Stimulated activated CD8-positive, alpha-beta memory T cell treated with anti-CD3 and anti-CD28 coated beads, Interleukin-7, amount 100 ng/mL, for 48 hours (primary cell): ENCODE measurements at regions not wholly inside any gene's neighbourhood (a gene's known extent, or its start where the extent isn't known, plus 50 kb on each side); places are given as distances from the start of the nearest gene placed in this dataset.
"Not testable (repeated sequence)": the region's sequence is repeated elsewhere in the genome, so short reads cannot be mapped to it uniquely, and the experiment has no call there.

ENCODE experiments used
- DNase-seq, 2 donors: peaks; one replicate each; pipeline ENCODE4 v3.0.0-alpha.2; 2020; ENCODE audit warnings: low read depth in 1 of 2; ENCODE audit errors: extremely low read depth in 1 of 2

DNA sequence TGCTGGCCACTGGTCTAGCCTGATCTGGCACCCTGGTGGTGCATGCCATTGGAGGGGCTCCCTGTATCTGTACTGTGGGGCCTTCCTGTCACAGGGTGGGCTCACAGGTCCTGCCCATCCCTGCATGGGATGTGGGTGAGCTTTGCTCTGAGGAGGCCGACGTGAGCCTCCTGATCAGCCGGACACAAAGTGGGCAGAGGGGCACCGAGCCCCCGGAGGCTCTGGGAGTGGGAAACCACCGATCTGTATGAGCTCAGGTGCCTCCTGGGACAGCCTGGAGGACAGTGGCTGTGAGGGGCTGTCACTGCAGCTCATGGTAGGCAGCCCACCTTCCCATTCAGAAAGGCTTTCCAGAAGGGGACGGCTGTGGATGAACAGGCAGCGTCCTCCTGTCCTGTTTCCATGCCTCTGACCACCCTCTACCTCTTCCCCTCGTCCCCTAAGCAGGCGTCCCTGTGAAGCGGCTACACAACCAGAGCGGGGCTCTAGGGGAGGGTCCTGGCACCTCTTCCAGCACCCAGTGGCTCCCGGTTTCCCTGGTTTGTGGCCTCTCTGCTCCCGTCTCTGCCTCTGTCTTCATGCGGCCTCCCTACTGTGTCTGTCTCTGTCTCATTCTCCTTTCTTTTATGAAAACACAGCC is 112.5 kb upstream of the OTOS start:
- DNase-seq = no peak

DNA sequence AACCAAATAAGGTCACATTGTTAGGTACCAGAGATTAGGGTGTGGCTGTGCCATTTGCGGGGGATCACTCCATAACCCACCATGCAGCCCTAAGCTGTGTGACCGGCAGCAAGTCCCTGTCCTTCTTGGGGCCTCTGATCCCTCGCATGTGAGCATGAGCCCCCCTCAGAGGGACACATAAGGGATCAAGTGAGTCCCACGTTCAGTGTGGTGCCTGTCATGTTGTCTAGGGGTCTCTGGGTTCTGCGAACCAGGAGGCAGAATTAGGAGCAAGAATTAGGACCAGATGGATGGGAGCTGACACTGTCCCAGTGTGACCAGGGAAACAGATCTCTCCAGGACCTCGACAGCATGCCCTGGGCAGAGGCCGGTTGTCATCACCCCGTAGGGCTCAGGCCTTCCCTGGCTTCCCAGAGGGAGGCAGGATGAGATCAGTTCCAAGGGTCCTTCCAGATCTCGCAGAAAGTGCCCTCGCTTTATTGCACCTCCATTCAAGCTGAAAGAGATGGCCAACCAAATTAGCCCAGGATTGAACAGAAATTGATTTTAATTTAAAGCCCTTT is 113.2 kb upstream of the OTOS start:
- no peak for DNase-seq

DNA sequence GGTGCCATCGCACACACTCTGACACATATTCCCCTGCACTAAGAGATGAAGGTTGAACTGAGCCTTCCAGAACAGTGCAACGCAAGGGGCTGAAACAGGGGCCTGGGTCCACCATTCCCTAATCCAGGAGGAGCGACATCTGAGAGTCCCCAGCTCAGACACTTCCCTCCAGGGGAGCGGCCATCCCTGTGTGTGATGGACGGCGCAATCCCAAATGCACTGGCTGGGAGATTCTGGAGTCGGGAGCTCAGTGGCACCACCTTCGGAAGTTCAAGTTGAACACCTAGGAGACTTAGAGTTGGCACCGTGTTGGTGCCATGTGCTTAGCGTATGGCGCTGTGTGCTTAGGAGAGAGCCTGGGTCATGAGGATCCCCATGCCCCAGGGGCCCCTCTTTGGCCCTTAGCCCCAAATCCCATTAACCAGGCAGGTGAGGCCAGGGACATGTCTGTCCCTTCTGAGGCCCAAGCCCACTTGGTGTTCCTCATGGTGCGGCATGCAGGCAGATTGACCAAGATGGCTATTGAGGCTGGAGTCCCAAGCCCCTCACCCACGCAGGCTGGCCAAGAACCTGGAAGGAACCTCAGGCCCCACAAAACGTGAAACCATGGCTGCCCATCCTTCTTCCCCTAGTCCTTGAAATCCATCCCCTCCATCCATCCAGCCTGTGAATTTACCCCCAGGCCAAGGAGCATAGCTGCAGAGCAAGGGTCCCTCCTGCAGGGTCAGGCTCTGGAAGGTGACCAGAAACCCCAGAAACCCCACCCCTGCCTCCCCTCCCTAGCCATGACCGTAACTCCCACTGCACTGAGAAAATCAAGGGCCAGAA is 114.1 kb upstream of the OTOS start:
- DNase-seq = no peak

DNA sequence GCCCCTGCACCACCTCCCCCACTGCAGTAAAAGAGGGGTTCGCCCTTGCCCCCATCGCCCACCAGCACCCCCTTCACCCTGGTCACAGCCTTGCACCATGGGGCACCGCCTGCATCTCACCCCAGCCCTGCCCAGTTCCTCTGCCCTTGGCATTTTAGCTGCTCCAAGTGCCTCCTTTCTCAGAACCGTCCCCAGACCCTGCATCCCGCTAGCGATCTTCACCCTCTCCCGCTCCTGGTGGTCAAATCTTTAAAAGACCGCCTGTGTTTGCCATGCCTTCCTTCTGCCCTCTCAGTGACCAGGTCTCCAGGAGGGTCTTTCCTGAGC is 114.7 kb upstream of the OTOS start:
- DNase-seq = no peak

DNA sequence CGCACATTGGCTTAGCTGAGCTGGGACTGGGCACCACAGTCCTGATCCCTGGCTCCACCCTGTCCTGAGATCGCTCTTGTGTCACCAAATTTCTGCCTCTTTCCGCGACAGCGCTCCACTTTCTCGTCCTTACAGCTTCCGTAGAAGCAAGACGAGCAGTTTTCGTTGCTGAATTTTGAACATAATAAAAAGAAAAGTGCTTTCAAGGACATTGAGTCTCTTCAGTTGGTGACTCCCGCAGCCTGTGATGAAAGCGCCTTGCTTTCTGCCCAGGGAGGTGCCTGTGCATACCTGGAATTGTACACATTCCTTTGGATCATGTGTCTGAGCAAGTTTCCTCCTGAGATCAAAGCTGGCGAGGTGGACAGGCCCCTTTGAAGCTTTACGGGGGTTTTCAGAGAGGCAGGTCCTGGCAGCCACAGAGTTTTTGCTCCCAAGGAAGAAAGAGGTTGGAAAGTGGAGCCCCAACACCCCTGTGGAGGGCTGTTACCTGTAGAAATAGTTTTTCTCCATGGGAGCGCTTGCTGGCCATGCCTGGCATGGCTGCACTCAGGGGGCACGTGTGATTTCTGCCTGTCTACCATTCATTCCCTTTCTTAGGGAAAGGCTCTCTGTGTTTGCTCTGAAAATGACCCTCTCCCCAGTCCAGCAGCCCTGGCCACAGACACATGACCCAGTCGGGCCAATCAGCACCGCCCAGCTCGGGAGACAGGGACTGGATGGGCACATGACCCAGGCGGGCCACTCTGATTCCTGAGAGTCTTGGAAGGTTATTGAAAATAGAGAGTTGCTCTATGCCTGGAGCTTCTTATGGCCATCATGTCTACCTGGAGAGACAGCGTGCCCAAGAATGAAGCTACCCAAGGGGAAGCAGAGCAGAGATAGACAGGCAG is 115.6 kb upstream of the OTOS start:
- no peak for DNase-seq

DNA sequence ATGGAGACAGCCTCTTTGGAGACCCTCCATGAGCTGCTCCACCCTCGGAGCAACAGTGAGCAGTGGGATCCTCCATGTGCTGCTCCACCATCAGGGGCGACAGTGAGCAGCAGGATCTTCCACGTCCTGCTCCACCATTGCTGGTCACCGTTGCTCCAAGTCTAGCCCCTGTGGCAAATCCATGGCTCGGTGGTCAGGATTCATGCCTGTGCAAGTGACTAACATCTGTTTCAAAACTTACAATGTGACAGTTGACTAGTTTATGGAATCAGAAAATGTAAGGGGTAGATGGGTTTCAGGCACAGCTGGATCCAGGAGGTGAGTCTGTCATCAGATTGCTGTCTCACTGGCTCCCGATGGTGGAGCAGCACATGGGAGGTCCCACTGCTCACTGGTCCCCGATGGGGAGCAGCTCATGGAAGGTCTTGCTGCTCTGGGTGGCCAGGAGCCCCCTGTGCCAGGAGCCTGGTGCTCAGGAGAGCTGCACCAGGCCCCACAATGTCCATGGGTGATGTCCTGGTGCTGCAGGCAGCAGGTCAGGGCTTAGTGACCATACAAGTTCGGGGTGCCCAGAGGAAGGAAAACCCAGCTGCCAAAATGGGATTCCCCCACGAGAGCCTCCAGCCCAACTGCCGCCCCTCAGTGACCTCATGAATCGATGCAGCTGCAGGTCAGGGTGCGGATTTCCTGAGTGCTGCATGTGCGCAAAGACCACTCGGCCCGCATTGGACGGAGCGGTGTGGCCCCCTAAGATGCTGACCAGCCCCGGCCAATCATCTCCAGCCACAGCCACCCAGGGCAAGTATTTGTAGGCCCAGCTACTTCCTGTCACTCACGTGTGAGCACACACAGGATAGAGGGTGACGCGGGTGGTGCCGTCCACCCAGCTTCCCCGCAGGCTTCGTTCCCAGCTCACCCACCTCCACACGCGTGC is 116.5 kb upstream of the OTOS start:
- DNase-seq = no peak

DNA sequence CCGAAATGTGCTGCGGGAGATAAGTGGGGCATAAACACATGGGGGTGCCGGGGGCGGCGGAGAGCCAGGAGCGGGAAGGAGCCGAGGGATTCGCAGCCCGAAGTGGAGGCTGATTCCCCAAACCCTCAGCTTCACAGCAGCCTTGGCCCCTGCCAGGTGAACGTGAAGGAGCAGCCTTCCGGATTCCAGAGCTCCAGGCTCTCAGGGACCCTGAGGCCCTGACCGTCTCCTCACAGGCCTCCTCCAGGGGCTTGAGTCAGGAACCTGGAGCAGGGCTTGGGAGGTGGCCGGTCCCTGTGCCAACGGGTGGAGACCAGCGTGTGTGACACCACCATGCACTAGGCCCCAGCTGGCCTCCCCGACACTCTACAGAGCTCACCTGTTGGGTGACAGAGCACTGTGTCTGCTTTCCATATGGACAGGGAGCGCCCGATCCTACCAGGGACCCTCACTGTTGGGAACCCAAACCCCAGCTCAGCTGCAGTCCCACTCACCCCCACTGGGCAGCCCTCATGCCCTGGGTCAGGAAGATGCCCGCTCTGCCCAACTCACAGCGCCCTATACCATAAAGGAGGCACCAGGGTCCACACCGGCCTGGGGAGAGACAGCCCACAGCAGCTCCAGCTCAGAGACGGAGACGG is 117.6 kb upstream of the OTOS start:
- DNase-seq = no peak

DNA sequence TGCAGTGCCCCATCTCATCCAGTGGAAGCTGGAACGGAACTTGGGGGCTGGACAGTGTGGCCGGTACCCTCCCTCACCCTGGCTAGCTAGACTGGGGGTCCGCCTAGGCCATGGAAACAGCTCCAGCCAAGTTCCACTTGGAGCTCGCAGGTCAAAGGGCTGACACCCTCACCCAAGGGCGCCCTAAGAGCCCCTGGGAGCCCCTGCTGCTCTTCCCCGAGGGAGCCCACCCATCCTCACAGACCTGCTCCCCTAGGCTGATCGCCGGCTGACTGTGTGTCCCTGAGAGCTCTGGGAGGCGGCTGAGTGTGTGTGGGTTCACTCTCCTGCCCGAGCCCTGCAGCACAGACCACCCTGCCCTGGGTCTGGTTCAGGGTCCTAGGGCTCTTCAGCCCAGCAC is 118.2 kb upstream of the OTOS start:
- DNase-seq = no peak

DNA sequence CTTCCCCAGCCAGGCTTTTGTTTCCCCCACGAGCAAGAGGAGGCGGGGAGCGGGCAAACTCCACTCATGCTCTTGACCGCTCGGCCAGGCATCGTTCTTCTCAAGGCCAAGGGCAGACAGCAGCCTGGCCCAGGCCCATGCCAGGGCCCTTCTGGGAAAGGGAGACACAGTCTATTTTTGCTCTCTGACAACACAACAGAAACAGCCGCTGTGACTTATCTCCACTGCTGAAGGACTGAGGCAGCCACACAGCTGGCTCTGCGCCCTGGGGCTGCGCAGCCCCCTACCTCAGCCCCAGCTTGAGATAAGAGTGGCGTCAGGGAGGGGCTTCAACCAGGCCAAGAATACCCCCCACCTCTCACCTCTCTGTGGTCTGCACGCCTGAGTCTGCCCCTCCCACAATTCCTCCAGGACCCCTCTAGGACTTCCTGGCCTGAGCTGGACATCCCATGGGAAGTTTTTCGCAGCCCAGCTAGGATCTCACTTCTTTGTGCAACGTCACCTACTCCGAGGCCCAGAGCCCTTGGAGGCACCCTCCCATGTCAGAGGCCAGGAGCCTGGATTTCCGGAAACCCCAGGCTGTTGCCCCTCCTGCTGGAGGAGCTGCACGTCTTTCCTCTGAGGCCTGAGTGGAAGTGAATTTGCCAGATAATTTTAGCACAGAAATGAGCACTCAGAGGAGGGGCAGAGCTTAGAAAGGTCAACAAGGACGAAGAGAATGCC is 118.9 kb upstream of the OTOS start:
- DNase-seq = no peak

DNA sequence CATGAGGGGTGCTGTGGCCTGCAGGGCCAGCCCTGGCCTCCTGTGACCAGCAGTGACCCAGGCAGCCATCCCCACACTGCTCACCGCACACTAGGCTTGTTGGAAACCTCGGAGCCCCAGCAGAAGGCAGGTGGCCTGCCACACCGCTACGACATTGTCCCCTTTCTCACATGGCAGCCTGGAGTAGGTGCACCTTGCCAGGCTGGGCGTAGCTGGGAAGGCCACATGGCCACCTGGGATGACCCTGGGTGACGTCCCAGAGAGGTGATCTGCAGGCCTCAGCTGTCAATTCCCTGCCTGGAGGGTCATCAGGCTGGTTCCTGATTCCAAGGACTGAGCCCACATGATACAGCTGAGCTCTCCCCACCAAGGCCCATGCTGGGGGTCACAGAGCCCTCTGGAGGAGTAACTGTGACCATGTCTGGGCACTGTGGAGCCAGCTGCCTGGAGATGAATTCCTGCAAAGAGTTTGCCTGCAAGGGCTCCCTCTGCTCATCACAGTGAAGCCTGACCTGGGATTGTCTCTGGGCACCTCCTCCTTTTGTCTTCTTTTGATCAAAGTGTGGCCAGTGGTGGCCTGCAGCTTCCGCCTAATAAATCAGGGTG is 119.6 kb upstream of the OTOS start:
- DNase-seq = no peak

DNA sequence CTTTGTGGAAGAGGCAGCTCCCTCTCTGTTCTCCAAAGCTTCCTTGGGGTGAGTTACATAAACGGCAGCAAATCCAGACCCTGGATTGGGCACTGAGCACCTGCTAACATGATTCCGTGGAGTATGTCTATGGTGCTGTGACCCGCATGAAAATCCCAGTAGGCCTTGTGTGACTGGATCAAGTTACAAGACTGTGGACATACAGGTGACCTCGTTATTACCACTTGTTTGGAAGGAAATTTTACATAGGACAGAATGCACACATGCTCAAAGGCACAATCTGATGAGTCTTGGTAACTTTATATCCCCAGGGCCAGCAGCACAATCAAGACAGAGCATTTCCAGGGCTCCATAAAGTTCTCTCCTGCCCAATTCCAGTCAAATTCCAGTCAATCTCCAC is 120.2 kb upstream of the OTOS start:
- no peak for DNase-seq

DNA sequence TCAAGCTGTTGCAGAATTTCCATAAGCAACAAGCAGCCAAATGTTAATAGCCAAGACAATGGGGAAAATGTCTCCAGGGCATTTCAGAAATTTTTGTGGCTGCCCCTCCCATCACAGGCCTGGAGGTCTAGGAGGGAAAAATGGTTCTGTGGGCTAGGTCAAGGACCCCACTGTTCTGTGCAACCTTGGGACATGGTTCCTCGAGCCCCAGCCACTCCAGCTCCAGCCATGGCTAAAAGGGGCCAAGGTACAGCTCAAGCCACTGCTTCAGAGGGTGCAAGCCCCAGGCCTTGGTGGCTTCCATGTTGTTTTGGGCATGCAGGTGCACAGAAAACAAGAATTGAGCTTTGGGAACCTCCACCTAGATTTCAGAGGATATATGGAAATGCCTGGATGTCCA is 122.1 kb upstream of the OTOS start:
- not testable (repeated sequence) for DNase-seq

DNA sequence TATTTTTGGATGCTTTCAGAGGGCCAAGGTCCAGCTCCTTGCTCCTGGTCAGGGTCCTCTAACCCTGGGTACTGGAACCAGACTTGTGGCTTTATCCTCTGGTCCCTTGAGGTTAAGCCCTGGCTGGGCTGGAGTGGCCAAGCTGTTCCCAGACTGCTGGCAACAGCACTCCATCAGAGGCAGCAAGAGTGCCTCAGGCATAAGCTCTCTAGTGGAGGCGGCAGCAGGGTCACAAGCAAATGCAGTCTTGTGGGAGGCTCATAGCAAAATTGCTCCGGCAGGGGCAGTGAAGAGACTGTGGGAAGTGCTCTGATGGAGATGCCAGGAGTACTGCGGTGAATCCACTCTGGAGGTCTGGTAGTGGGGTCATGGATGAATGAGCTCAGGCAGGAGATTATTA is 128.9 kb upstream of the OTOS start:
- DNase-seq = no peak

DNA sequence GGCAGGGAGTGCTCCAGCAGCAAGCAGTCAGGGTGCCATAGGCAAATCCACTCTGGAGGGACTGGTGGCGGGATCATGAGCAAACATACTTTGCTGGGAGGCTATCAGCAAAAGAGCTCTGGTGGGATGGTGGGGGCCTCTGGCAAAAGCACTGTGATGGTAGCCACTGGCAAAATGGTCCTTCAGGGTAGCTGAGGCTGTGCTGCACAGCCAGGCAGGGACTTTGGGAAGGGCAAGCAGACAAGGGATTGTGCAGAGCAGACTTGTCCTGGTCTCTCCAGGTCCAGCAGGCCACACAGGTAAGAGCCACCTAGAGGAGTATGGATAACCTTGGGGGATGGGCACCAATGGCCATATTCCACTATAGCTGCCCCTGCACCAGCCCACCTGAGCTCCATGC is 129.4 kb upstream of the OTOS start:
- no peak for DNase-seq

DNA sequence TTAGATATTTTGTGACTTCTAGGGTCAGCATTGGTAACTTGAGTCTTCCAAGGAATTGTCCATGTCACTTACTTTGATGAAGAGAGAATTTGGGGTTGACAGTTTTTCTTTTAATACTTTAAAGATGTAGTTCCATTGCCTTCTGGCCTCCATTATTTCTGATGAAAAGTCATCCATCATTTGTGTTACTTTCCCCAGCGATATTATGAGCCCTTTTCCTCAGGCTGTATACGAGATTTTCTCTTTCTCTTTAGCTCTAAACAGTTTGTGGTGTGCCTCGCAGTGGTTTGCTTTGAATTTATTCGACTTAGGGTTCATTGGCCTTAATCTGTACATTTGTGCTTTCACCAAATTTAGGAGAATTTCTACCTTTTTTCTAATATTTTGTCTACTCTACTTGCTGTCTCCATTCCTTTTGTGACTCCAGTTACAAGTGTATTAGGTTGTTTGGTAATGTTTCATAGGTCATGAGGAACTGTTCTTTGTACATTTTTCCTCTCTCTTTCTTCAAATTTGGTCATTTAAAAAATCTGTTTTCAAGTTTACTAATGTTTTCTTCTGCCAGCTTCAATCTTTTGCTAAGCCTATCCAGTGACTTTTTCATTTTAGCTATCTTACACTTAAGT is 131.4 kb upstream of the OTOS start:
- DNase-seq = no peak

DNA sequence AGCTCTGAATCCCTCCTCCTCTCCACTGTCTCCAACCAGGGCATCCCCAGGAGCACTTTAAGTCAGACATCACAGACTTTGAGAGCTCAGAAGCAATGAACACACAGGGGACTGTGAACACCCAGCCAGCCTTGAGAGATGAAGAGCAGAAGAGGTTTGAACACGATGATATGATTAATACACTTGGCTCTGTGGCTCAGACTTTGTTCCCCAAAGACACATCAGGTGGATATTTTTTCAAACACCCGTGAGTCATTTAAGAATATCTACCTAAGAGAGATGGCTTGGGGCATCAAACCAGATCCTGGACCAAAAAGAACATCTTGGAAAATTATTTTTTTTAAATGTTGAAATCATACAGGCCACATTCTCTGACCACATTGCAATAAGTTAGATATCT is 134.9 kb upstream of the OTOS start:
- no peak for DNase-seq

DNA sequence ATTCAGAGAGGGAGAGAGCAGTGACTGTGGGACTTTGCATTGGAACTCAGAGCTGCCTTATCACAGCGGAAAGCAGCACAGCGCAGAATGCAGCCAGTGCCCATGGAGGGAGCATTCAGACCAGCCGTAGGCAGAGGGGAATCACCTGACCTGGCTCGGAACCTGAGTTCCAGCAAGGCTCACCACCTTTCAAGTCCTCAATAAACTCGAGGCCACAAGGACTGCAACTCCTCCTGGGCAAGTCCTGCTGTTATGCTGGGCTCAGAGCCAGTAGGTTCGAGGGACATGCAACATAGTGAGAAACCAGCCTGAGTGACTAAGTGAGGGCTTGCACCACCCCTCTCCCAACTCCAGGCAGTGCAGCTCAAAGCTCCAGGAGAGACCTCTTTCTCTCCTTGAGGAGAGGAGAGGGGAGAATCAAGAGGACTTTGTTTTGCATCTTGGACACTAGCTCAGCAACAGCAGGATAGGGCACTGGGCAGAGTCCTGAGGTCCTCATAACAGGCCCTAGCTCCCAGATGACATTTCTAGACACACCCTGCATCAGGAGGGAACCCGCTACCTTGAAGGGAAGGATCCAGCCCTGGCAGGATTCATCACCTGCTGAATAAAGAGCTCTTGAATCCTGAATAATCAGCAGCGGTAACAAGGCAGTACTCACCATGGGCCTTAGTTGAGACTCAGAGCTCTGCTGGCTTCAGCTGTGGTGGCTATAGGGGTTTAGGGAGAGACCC is 136.8 kb upstream of the OTOS start:
- DNase-seq = no peak
